Heart left ventricle (tissue), 16 donors: ENCODE measurements at regions not wholly inside any gene's neighbourhood (a gene's known extent, or its start where the extent isn't known, plus 50 kb on each side); places are given as distances from the start of the nearest gene placed in this dataset.
A peak's percentile ranks its signal among the peaks of the same experiment; 100 is the strongest.

ENCODE experiments used
- ATAC-seq, 4 donors: fragments of 200-7000 bp; cut with Tn5 transposase; one replicate each; pipeline ENCODE4 v1.9.1; 2020 to 2022; ENCODE audit warnings: moderate library complexity in 4 of 4, mild to moderate bottlenecking in 3 of 4, moderate number of reproducible peaks in 1 of 4
- DNase-seq, 5 donors: peaks; one replicate each; pipeline ENCODE4 v3.0.0-alpha.2; 2020
- H3K27ac ChIP-seq, 12 donors: fragments of 200-600 bp; sonication (generic) in 4 of 12; one replicate each; pipeline versions ENCODE4 v1.5.0 to v1.8.0; 2016 to 2022; ENCODE audit warnings: mild to moderate bottlenecking in 2 of 12
- H3K27me3 ChIP-seq, 9 donors: fragments of 200-600 bp; sonication (generic) in 2 of 9; one replicate each; pipeline versions ENCODE4 v1.5.1 to v1.8.0; 2016 to 2022; ENCODE audit warnings: mild to moderate bottlenecking in 3 of 9
- H3K36me3 ChIP-seq, 9 donors: fragments of 200-600 bp; sonication (generic) in 2 of 9; one replicate each; pipeline versions ENCODE4 v1.5.0 to v1.8.0; 2018 to 2022; ENCODE audit warnings: mild to moderate bottlenecking in 2 of 9
- H3K4me1 ChIP-seq, 12 donors: fragments of 200-600 bp; sonication (generic) in 4 of 12; one replicate each; pipeline versions ENCODE4 v1.5.0 to v1.8.0; 2016 to 2022; ENCODE audit warnings: mild to moderate bottlenecking in 3 of 12
- H3K4me3 ChIP-seq, 12 donors: fragments of 200-600 bp; sonication (generic) in 4 of 12; one replicate each; pipeline versions ENCODE4 v1.5.0 to v1.8.0; 2017 to 2022; ENCODE audit warnings: mild to moderate bottlenecking in 9 of 12, moderate library complexity in 4 of 12
- H3K9me3 ChIP-seq, 12 donors: fragments of 200-600 bp; sonication (generic) in 4 of 12; one replicate each; pipeline versions ENCODE4 v1.5.0 to v1.8.0; 2016 to 2022; ENCODE audit warnings: mild to moderate bottlenecking in 1 of 12
- POLR2A ChIP-seq, 2 donors: fragments of 450-650 bp; IDR thresholded peaks; one replicate each; pipeline ENCODE4 v1.6.1; 2017; ENCODE audit warnings: antibody characterized with exemption in 2 of 2, mild to moderate bottlenecking in 2 of 2, moderate library complexity in 2 of 2
- WGBS, 4 donors: extraction: QIAGEN DNeasy Blood & Tissue Kit in 2 of 4; methylation state at CpG; one replicate each; pipeline versions ENCODE4 v1.1.5 to v1.1.7; 2013 to 2018; 5-methylcytosine and 5-hydroxymethylcytosine counted together
- intact Hi-C, 10 donors: fragments of 100-400 bp; cut with DNase I; formaldehyde crosslinking; loops; one replicate each; pipeline versions ENCODE4 v1.11.1 to v1.14.2; 2022
- TF ChIP-seq, protein P1 (sequence below), 12 donors: fragments of 200-600 bp; sonication (generic) in 4 of 12; IDR thresholded peaks; one replicate each; pipeline versions ENCODE4 v1.5.0 to v1.8.0; 2018 to 2022; ENCODE audit warnings: antibody characterized with exemption in 12 of 12, mild to moderate bottlenecking in 5 of 12
- donor health status: ischemic (EF 13 %, LVEDD 7.1; RV severe dilation, severe dysfunction).
- donor health status: healthy with polysubstance abuse.
- donor health status: DM: no; HTN: yes; CAD: no.
- donor health status: DM: no; HTN: no; CAD: no.
- donor health status: ischemic (EF 25% LVEDD 6.9; RV normal size, moderate dysfunction).
- donor health status: ischemic (EF 25% LVEDD 5.7; RV mildly dilated, moderate dysfunction).
- donor health status: healthy.
- donor health status: DM: yes; HTN: yes; CAD: no.
- donor health status: ischemic (EF 35%, LVEDD 5.7; RV mildly dilated, moderate dysfunction).
- donor health status: nonischemic (EF 11% LVEDD 7.7; RV severe dilation, severe dysfunction).
- donor health status: DM: yes; HTN: yes; CAD: no.
- donor health status: PGD.
- donor health status: ischemic (EF 29% LVEDD 5.4; RV normal size, mild dysfunction).
- donor health status: nonischemic (EF 23%, LVEDD 6.1; RV moderate dilation, normal function).

DNA sequence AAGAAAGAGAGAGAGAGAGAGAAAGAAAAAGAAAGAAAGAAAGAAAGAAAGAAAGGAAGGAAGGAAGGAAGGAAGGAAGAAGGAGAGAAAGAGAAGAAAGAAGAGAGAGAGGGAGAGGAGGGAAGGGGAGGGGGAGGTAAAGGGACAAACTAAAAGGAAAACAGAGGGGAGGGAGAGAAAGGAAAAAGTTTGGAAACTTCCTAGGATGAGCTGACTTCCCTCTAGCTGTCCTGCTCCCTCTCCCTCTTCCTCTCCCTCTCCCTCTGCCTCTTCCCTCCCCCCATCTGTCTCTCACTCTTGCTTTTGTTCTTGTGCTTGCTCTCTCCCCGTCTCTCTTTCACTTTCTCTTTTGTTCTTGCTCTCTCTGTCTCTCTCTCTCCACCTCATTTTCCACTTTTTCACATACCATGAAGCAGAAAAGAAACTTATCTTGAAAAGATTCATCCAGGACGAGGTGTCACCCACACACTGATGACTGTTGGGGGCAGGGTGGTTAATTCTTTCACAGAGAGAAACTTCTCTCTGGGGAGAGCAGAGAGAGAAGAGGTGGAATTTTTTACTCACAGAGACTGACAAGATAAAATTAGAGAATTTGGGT, 56.4 kb upstream of the DUSP22 start:
- H3K9me3 ChIP-seq = no peaks in the 10 kb centered on the region
- ATAC-seq (peak in 3 of 4 donors; percentile 60 to 83 (median 76)), DNase-seq (peak in 1 of 5 donors; percentile 28)
- WGBS, 4 donors = 5 to 12% (median 8%) methylated on average over 2 of the region's 2 CpGs
- peaks cover 0 to 3% (median 0%) of the 10 kb centered on the region in 9 donors for H3K27me3 ChIP-seq
- intact Hi-C loops = no loop called here
- peak overlapping the region in 9 of 12 donors; percentile 9 to 84 (median 64) for H3K27ac ChIP-seq
- H3K4me3 ChIP-seq = peak overlapping the region in 10 of 12 donors; percentile 25 to 53 (median 34)
- H3K4me1 ChIP-seq = peaks cover 0 to 16% (median 0%) of the 10 kb centered on the region in 12 donors
- TF ChIP-seq, protein P1, sequence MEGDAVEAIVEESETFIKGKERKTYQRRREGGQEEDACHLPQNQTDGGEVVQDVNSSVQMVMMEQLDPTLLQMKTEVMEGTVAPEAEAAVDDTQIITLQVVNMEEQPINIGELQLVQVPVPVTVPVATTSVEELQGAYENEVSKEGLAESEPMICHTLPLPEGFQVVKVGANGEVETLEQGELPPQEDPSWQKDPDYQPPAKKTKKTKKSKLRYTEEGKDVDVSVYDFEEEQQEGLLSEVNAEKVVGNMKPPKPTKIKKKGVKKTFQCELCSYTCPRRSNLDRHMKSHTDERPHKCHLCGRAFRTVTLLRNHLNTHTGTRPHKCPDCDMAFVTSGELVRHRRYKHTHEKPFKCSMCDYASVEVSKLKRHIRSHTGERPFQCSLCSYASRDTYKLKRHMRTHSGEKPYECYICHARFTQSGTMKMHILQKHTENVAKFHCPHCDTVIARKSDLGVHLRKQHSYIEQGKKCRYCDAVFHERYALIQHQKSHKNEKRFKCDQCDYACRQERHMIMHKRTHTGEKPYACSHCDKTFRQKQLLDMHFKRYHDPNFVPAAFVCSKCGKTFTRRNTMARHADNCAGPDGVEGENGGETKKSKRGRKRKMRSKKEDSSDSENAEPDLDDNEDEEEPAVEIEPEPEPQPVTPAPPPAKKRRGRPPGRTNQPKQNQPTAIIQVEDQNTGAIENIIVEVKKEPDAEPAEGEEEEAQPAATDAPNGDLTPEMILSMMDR (IDR thresholded peaks at IDR 0.05) = no peak
- TF ChIP-seq POLR2A (IDR thresholded peaks at IDR 0.05) = no peak
- H3K36me3 ChIP-seq = no peaks in the 10 kb centered on the region

DNA sequence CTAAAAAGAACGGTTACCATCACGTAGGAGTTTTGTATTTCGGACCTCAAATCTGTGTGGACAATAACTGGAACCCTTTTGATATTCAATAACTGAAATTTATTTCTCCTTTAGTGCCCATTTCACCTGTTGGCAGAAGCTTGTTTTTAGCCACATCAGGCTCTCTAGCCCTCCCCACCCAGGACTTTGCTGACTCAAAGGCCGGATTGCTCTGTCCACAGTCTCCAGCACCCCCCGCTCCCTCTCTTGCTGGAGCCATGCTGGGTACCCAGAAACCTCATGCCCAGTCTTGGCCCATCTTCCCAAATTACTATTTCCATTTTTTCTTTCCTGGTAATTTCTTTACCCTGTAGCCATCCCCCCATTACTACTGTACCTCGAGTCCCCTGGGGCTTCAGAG, 55.8 kb upstream of the DUSP22 start:
- Histone ChIP-seq H3K36me3 (no peaks in the 10 kb centered on the region), H3K27ac (peak overlapping the region in 8 of 12 donors; percentile 9 to 84 (median 65)), H3K4me3 (peak overlapping the region in 7 of 12 donors; percentile 25 to 53 (median 45)), H3K27me3 (peaks cover 0 to 9% (median 0%) of the 10 kb centered on the region in 9 donors), H3K4me1 (peaks cover 0 to 16% (median 0%) of the 10 kb centered on the region in 12 donors), H3K9me3 (no peaks in the 10 kb centered on the region)
- DNase-seq (no peak), ATAC-seq (no peak)
- 71 to 81% (median 76%) methylated on average over 6 of the region's 6 CpGs for WGBS, 4 donors
- intact Hi-C loops = no loop called here
- TF ChIP-seq, protein P1 (IDR thresholded peaks at IDR 0.05) = no peak
- no peak for TF ChIP-seq POLR2A (IDR thresholded peaks at IDR 0.05)

DNA sequence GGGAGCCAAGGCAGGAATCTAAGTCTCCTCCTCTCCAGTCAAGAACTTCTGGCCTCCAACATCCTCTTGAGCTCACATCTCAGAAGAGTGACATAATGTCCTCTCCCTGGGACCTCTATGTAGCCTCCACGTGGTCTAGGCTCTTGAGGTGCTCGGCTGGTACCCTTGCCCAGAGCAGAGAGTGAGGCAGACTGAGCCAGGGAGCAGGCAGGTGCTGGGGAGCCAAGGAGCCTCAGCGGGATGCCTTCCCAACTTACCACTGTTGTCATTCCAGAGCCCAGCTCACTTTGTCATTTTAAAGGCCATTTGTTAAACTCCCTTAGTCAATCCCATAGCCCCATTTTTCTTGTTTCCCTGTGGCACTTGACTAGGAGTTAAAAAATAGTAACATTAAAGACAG, 52.1 kb upstream of the DUSP22 start:
- 49 to 72% (median 69%) methylated on average over 3 of the region's 3 CpGs for WGBS, 4 donors
- intact Hi-C loops = no loop called here

DNA sequence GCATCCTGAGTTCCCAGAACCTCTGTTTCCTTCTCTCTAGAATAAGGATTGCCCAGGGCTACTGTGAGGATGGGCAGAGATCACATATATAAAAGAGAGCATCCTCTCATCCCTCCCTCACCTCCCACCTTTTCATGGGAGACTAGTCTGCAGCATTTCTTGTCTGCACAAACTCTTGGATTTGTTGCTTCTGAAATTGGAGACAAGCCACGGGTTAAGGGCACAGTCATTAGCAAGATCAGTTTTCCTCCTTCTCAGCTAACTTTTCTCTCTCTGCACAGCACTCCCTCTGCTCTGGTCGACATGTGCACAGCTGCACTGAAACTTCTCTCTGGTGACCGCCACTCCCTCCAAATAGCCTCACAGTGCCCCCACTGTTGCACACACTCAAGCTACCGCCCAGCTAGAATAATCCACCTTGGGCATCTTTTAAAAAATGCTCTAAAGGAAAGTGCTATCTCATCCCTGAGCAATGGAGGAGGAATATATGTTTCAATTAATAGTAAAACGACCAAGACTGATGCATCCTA, 50.9 kb upstream of the DUSP22 start:
- Histone ChIP-seq H3K4me3 (no peak overlapping the region), H3K9me3 (peaks cover 0 to 13% (median 7%) of the 10 kb centered on the region in 12 donors), H3K36me3 (no peaks in the 10 kb centered on the region), H3K4me1 (peaks cover 0 to 3% (median 0%) of the 10 kb centered on the region in 12 donors), H3K27ac (no peak overlapping the region), H3K27me3 (peaks cover 0 to 17% (median 0%) of the 10 kb centered on the region in 9 donors)
- DNase-seq = no peak
- WGBS, 4 donors = 55 to 67% (median 58%) methylated on average over 5 of the region's 5 CpGs
- intact Hi-C loops = no loop called here
- TF ChIP-seq POLR2A (IDR thresholded peaks at IDR 0.05) = no peak
- TF ChIP-seq, protein P1 (IDR thresholded peaks at IDR 0.05) = no peak
- ATAC-seq = no peak

More for the DNA sequence above, 52.1 kb upstream of the DUSP22 start:
- Histone ChIP-seq H3K9me3 (peaks cover 0 to 13% (median 7%) of the 10 kb centered on the region in 12 donors), H3K27me3 (peaks cover 0 to 17% (median 0%) of the 10 kb centered on the region in 9 donors), H3K4me1 (peaks cover 0 to 16% (median 0%) of the 10 kb centered on the region in 12 donors), H3K4me3 (no peak overlapping the region), H3K27ac (no peak overlapping the region), H3K36me3 (no peaks in the 10 kb centered on the region)
- no peak for TF ChIP-seq POLR2A (IDR thresholded peaks at IDR 0.05)
- TF ChIP-seq, protein P1 (IDR thresholded peaks at IDR 0.05) = no peak
- ATAC-seq (no peak), DNase-seq (no peak)
